ENCODE measurements at regions not wholly inside any gene's neighbourhood (a gene's known extent, or its start where the extent isn't known, plus 50 kb on each side); places are given as distances from the start of the nearest gene placed in this dataset.

- no peak overlapping the region for H3K4me3 ChIP-seq (ENCODE audit: low read depth, low read length)
- no peaks in the 10 kb centered on the region for H3K36me3 ChIP-seq (ENCODE audit: control insufficient read depth in 2 of 2, insufficient read depth in 1 of 2, low read length in 2 of 2)
- H3K4me1 ChIP-seq (ENCODE audit: control insufficient read depth, insufficient read depth, low read length), result no peaks in the 10 kb centered on the region
- no peaks in the 10 kb centered on the region for H3K9me3 ChIP-seq (ENCODE audit: control insufficient read depth, insufficient read depth, low read depth, low read length)
- H3K27ac ChIP-seq (ENCODE audit: extremely low read depth, low read depth, low read length), result no peak overlapping the region
- TF ChIP-seq ZNF654 (tag by site-specific recombination; IDR thresholded peaks at IDR 0.05; ENCODE audit: low read depth) (no peak), ZSCAN4 (tag by site-specific recombination; IDR thresholded peaks at IDR 0.05) (no peak), ZNF555 (tag by site-specific recombination; conservative IDR thresholded peaks at IDR 0.05) (no peak), ZNF37A (tag by site-specific recombination; IDR thresholded peaks at IDR 0.05) (no peak), ZIC2 (tag by site-specific recombination; IDR thresholded peaks at IDR 0.05) (no peak), ZNF202 (tag by site-specific recombination; IDR thresholded peaks at IDR 0.05; ENCODE audit: borderline replicate concordance) (no peak)
- ChIA-PET POLR2A (no interaction called here), CTCF (no interaction called here)
These were observed 364.2 kb downstream of the KLF5 start for GRCh38 chr13:73422973-73423372.

DNA sequence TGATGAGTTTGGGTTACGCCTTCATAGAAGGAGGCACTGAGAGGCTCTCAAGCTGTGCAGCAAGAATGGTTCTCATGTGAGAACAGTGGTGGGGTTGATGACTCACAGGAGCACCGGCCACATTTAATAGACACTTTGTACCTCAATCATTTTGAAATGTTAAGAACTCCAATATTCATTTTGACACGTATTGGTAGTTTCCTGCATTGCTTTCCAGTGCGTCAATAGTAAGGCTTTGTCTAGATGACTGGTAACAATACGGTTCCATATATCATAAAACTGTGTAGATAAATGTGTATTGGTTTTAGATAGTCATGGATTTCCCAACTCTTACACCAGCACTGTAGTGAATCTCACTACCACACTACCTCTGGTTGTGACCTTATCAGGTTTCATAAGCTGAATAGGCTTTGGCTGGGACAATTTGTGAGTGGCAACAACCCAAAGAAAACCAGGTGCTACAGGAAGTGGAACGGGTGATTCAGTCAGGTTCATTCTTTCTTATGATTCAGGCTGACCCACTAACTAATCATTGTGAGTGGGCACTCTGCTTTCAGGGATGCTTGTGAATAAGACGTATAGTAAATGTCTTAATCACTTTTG, 362.6 kb downstream of the KLF5 start:
- POLR2A ChIA-PET, result no interaction called here
- no peak for TF ChIP-seq ZNF571 (tag by site-specific recombination; IDR thresholded peaks at IDR 0.05)
- 0 out of 2 replicates have a peak, but pooled peaks have one; percentile 29 for TF ChIP-seq ZNF660 (tag by site-specific recombination; IDR thresholded peaks at IDR 0.05)
- H3K27ac ChIP-seq (ENCODE audit: extremely low read depth, low read depth, low read length), result no peak overlapping the region

DNA sequence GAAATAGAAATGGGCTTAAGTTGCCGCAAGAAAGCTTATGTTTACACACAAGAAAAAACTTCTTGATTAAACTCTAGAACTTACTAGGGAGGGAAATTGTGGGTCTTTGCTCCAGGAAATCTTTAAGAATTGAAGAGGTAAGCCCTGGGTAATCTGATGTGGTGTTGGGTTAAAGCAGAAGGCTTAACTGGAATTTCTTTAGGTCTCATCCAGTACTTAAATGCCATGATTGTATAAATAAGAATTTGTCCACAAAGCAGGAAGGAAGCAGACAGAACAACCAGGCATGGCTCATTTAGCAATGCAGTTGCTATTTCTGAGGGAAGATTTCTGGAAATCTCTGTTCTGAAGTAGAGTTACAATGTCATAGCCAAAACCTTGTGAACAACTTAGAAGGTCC, 360.4 kb downstream of the KLF5 start:
- no peak overlapping the region for H3K27ac ChIP-seq (ENCODE audit: extremely low read depth, low read depth, low read length)
- H3K4me3 ChIP-seq (ENCODE audit: low read depth, low read length), result no peak overlapping the region
- H3K4me1 ChIP-seq (ENCODE audit: control insufficient read depth, insufficient read depth, low read length), result no peaks in the 10 kb centered on the region
- H3K36me3 ChIP-seq (ENCODE audit: control insufficient read depth in 2 of 2, insufficient read depth in 1 of 2, low read length in 2 of 2), result no peaks in the 10 kb centered on the region
- TF ChIP-seq BCL11B (tag by site-specific recombination; IDR thresholded peaks at IDR 0.05; ENCODE audit: low read depth), result no peak
- TF ChIP-seq ZNF24 (tag by site-specific recombination; IDR thresholded peaks at IDR 0.05), result no peak
- TF ChIP-seq, protein P1, sequence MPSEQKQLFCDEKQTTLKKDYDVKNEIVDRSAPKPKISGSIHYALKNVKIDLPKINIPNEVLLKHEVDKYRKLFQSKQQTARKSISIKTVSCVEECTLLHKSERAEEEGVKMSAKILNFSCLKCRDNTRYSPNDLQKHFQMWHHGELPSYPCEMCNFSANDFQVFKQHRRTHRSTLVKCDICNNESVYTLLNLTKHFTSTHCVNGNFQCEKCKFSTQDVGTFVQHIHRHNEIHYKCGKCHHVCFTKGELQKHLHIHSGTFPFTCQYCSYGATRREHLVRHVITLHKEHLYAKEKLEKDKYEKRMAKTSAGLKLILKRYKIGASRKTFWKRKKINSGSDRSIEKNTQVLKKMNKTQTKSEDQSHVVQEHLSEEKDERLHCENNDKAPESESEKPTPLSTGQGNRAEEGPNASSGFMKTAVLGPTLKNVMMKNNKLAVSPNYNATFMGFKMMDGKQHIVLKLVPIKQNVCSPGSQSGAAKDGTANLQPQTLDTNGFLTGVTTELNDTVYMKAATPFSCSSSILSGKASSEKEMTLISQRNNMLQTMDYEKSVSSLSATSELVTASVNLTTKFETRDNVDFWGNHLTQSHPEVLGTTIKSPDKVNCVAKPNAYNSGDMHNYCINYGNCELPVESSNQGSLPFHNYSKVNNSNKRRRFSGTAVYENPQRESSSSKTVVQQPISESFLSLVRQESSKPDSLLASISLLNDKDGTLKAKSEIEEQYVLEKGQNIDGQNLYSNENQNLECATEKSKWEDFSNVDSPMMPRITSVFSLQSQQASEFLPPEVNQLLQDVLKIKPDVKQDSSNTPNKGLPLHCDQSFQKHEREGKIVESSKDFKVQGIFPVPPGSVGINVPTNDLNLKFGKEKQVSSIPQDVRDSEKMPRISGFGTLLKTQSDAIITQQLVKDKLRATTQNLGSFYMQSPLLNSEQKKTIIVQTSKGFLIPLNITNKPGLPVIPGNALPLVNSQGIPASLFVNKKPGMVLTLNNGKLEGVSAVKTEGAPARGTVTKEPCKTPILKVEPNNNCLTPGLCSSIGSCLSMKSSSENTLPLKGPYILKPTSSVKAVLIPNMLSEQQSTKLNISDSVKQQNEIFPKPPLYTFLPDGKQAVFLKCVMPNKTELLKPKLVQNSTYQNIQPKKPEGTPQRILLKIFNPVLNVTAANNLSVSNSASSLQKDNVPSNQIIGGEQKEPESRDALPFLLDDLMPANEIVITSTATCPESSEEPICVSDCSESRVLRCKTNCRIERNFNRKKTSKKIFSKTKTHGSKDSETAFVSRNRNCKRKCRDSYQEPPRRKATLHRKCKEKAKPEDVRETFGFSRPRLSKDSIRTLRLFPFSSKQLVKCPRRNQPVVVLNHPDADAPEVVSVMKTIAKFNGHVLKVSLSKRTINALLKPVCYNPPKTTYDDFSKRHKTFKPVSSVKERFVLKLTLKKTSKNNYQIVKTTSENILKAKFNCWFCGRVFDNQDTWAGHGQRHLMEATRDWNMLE (tag by site-specific recombination; conservative IDR thresholded peaks at IDR 0.05; ENCODE audit: low read depth), result no peak
- no peak for TF ChIP-seq ZNF791 (tag by site-specific recombination; IDR thresholded peaks at IDR 0.05)
- TF ChIP-seq ZNF510 (tag by site-specific recombination; IDR thresholded peaks at IDR 0.05; ENCODE audit: insufficient replicate concordance), result no peak
- TF ChIP-seq ZNF266 (tag by site-specific recombination; IDR thresholded peaks at IDR 0.05; ENCODE audit: low read depth), result no peak
- TF ChIP-seq PRDM10 (tag by site-specific recombination; IDR thresholded peaks at IDR 0.05), result no peak
- no peak for TF ChIP-seq ZNF202 (tag by site-specific recombination; IDR thresholded peaks at IDR 0.05; ENCODE audit: borderline replicate concordance)
- no peak for TF ChIP-seq TCF7L2 (IDR thresholded peaks at IDR 0.05; ENCODE audit: borderline replicate concordance, low read depth, low read length)
- TF ChIP-seq TRIM28 (IDR thresholded peaks at IDR 0.05; ENCODE audit: borderline replicate concordance, low read length), result no peak
- ChIA-PET POLR2A (no interaction called here), CTCF (no interaction called here)
- H3K9me3 ChIP-seq (ENCODE audit: control insufficient read depth, insufficient read depth, low read depth, low read length), result no peaks in the 10 kb centered on the region

More for the DNA sequence above, 362.6 kb downstream of the KLF5 start:
- no peak overlapping the region for H3K4me3 ChIP-seq (ENCODE audit: low read depth, low read length)
- H3K4me1 ChIP-seq (ENCODE audit: control insufficient read depth, insufficient read depth, low read length), result no peaks in the 10 kb centered on the region
- no peaks in the 10 kb centered on the region for H3K9me3 ChIP-seq (ENCODE audit: control insufficient read depth, insufficient read depth, low read depth, low read length)
- CTCF ChIA-PET, result no interaction called here
- H3K36me3 ChIP-seq (ENCODE audit: control insufficient read depth in 2 of 2, insufficient read depth in 1 of 2, low read length in 2 of 2), result no peaks in the 10 kb centered on the region

Data from HEK293 (cell line).